GM12878 (cell line): ENCODE measurements at regions not wholly inside any gene's neighbourhood (a gene's known extent, or its start where the extent isn't known, plus 50 kb on each side); places are given as distances from the start of the nearest gene placed in this dataset.

Experiments
- CHD4 ChIP-seq: fragments of 200-600 bp; sonication (generic); IDR thresholded peaks from 2 replicates; pipeline ENCODE4 v1.6.1; 2016; ENCODE audit warnings: mild to moderate bottlenecking
- CTCF ChIP-seq, 3 experiments: IDR thresholded peaks in 2 of 3; conservative IDR thresholded peaks in 1 of 3; 2 replicates each; pipeline ENCODE4 v1.5.1; 2011; ENCODE audit warnings: low read depth in 3 of 3, low read length in 3 of 3, mild to moderate bottlenecking in 3 of 3, control low read depth in 2 of 3, moderate library complexity in 2 of 3, inconsistent platforms in 1 of 3, mixed read lengths in 1 of 3; ENCODE audit not compliant: control insufficient read depth in 2 of 3, insufficient read depth in 1 of 3; ENCODE audit errors: extremely low read depth in 1 of 3
- EGR1 ChIP-seq, 2 experiments: IDR thresholded peaks; 1 replicate in 1 of 2; 2 replicates in 1 of 2; pipeline ENCODE4 v1.6.1; 2011 to 2012; ENCODE audit warnings: low read depth in 2 of 2, low read length in 2 of 2, borderline replicate concordance in 1 of 2, mild to moderate bottlenecking in 1 of 2, moderate library complexity in 1 of 2
- EP300 ChIP-seq, 2 experiments: fragments of 150-350 bp in 1 of 2; IDR thresholded peaks; 2 replicates each; pipeline ENCODE4 v1.6.1; 2011 to 2012; ENCODE audit warnings: low read depth in 2 of 2, low read length in 2 of 2, borderline replicate concordance in 1 of 2, improper control_type of control experiment in 1 of 2, inconsistent platforms in 1 of 2; ENCODE audit not compliant: control insufficient read depth in 1 of 2
- FOXK2 ChIP-seq: fragments of 450-650 bp; IDR thresholded peaks from 2 replicates; pipeline ENCODE4 v1.6.1; 2017; ENCODE audit warnings: mild to moderate bottlenecking, moderate library complexity
- HDAC6 ChIP-seq: fragments of 200-600 bp; sonication (generic); IDR thresholded peaks from one replicate; pipeline ENCODE4 v1.8.0; 2017; ENCODE audit warnings: antibody characterized with exemption; ENCODE audit not compliant: unreplicated experiment
- MEF2A ChIP-seq: IDR thresholded peaks from 2 replicates; pipeline ENCODE4 v1.6.1; 2011; ENCODE audit warnings: low read depth, mild to moderate bottlenecking, low read length, moderate library complexity; ENCODE audit not compliant: insufficient read depth
- MTA2 ChIP-seq: fragments of 450-650 bp; IDR thresholded peaks from 2 replicates; pipeline ENCODE4 v1.6.1; 2016; ENCODE audit warnings: low read depth, mild to moderate bottlenecking, moderate library complexity
- NFYB ChIP-seq: IDR thresholded peaks from 2 replicates; pipeline ENCODE4 v1.6.1; 2011; ENCODE audit warnings: low read depth, mild to moderate bottlenecking, low read length, improper control_type of control experiment, moderate library complexity; ENCODE audit not compliant: insufficient read depth
- NR2F1 ChIP-seq: fragments of 450-650 bp; conservative IDR thresholded peaks from 2 replicates; pipeline ENCODE4 v1.6.1; 2017; ENCODE audit warnings: mild to moderate bottlenecking
- POLR2A ChIP-seq: IDR thresholded peaks from 2 replicates; pipeline ENCODE4 v1.6.1; 2011; ENCODE audit warnings: low read depth, mild to moderate bottlenecking, low read length
- SMC3 ChIP-seq: IDR thresholded peaks from 2 replicates; pipeline ENCODE4 v1.6.1; 2011; ENCODE audit warnings: low read length, improper control_type of control experiment, borderline replicate concordance
- YY1 ChIP-seq: IDR thresholded peaks from 2 replicates; pipeline ENCODE4 v1.6.1; 2011; ENCODE audit warnings: low read depth, mild to moderate bottlenecking, low read length

- TF ChIP-seq POLR2A: no peak
- no peak for TF ChIP-seq CTCF (IDR thresholded peaks at IDR 0.05 in 2 of 3, conservative IDR thresholded peaks at IDR 0.05 in 1 of 3; ENCODE audit: control insufficient read depth in 2 of 3, extremely low read depth in 1 of 3, insufficient read depth in 1 of 3, low read depth in 3 of 3, low read length in 3 of 3)
- no peak for TF ChIP-seq YY1
- no peak for TF ChIP-seq EP300 (IDR thresholded peaks at IDR 0.05; ENCODE audit: borderline replicate concordance in 1 of 2, control insufficient read depth in 1 of 2, low read depth in 2 of 2, low read length in 2 of 2)
- no peak for TF ChIP-seq HDAC6
- TF ChIP-seq MEF2A: no peak
- TF ChIP-seq SMC3: no peak
- TF ChIP-seq CHD4: no peak
- no peak for TF ChIP-seq NFYB
- TF ChIP-seq FOXK2: no peak
- TF ChIP-seq NR2F1: no peak
- no peak for TF ChIP-seq EGR1 (IDR thresholded peaks at IDR 0.05; ENCODE audit: borderline replicate concordance in 1 of 2, low read depth in 2 of 2, low read length in 2 of 2)
- TF ChIP-seq MTA2: no peak
These were observed 697.0 kb downstream of the SORCS1 start for GRCh38 chr10:106467506-106467905.
